Brain microvascular endothelial cell (primary cell): ENCODE measurements at regions not wholly inside any gene's neighbourhood (a gene's known extent, or its start where the extent isn't known, plus 50 kb on each side); places are given as distances from the start of the nearest gene placed in this dataset.

Source experiments
- DNase-seq: peaks from one replicate; pipeline ENCODE4 v3.0.0-alpha.2; 2020
- H3K27ac ChIP-seq: fragments of 250-450 bp; sonication (Bioruptor Pico); 2 replicates; pipeline ENCODE4 v1.5.1; 2020; ENCODE audit warnings: mild to moderate bottlenecking, moderate library complexity
- H3K27me3 ChIP-seq: fragments of 250-450 bp; sonication (Bioruptor Pico); replicated peaks from 2 replicates; pipeline ENCODE4 v1.5.1; 2020; ENCODE audit warnings: mild to moderate bottlenecking
- H3K36me3 ChIP-seq: fragments of 250-450 bp; sonication (Bioruptor Pico); replicated peaks from 2 replicates; pipeline ENCODE4 v1.5.1; 2020; ENCODE audit warnings: mild to moderate bottlenecking
- H3K4me3 ChIP-seq: 2 replicates; pipeline ENCODE4 v1.5.1; 2011; ENCODE audit warnings: low read depth, mild to moderate bottlenecking, control low read depth, low read length, moderate library complexity
- CTCF ChIP-seq: IDR thresholded peaks from 2 replicates; pipeline ENCODE4 v1.5.1; 2011; ENCODE audit warnings: low read depth, mild to moderate bottlenecking, moderate library complexity, low read length, control low read depth, inconsistent platforms; ENCODE audit errors: missing control alignments
- in situ Hi-C: cut with HindIII; loops from 2 replicates; pipeline ENCODE4 v1.10.0; 2017; ENCODE audit warnings: low sequenced_read_pairs, low pct_ligation_motif_present

- DNase-seq, result no peak
- in situ Hi-C loops, result no loop called here
- no peak overlapping the region for H3K27ac ChIP-seq
- H3K4me3 ChIP-seq, result no peak overlapping the region
- H3K36me3 ChIP-seq, result no peaks in the 10 kb centered on the region
- no peaks in the 10 kb centered on the region for H3K27me3 ChIP-seq
- TF ChIP-seq CTCF, result no peak
These were observed 498.9 kb downstream of the ADGRL2 start for GRCh38 chr1:82299656-82300055.

- no peak for TF ChIP-seq CTCF
- no peak overlapping the region for H3K4me3 ChIP-seq
- no peaks in the 10 kb centered on the region for H3K27me3 ChIP-seq
- in situ Hi-C loops, result no loop called here
- H3K36me3 ChIP-seq, result no peaks in the 10 kb centered on the region
- DNase-seq, result no peak
- no peak overlapping the region for H3K27ac ChIP-seq
These were observed 498.3 kb downstream of the ADGRL2 start for GRCh38 chr1:82299056-82299455.

GRCh38 chr1:82297139-82297896 lies 496.6 kb downstream of the ADGRL2 start:
- TF ChIP-seq CTCF, result no peak
- Histone ChIP-seq H3K27me3 (no peaks in the 10 kb centered on the region), H3K4me3 (no peak overlapping the region), H3K27ac (no peak overlapping the region), H3K36me3 (no peaks in the 10 kb centered on the region)
- no peak for DNase-seq
- in situ Hi-C loops, result no loop called here

- H3K27ac ChIP-seq, result no peak overlapping the region
- H3K4me3 ChIP-seq, result no peak overlapping the region
- TF ChIP-seq CTCF, result no peak
- DNase-seq, result no peak
- H3K36me3 ChIP-seq, result no peaks in the 10 kb centered on the region
- in situ Hi-C loops, result no loop called here
- H3K27me3 ChIP-seq, result no peaks in the 10 kb centered on the region
These were observed 486.8 kb downstream of the ADGRL2 start for GRCh38 chr1:82287556-82287955.

- in situ Hi-C loops, result no loop called here
- Histone ChIP-seq H3K27ac (no peak overlapping the region), H3K36me3 (no peaks in the 10 kb centered on the region), H3K27me3 (no peaks in the 10 kb centered on the region), H3K4me3 (no peak overlapping the region)
- no peak for TF ChIP-seq CTCF
- DNase-seq, result no peak
These were observed 483.5 kb downstream of the ADGRL2 start for GRCh38 chr1:82284213-82284612.

- Histone ChIP-seq H3K27me3 (no peaks in the 10 kb centered on the region), H3K4me3 (no peak overlapping the region), H3K27ac (no peak overlapping the region), H3K36me3 (no peaks in the 10 kb centered on the region)
- in situ Hi-C loops, result no loop called here
- no peak for DNase-seq
- no peak for TF ChIP-seq CTCF
These were observed 478.5 kb downstream of the ADGRL2 start for GRCh38 chr1:82279241-82279640.
